SH-SY5Y (cell line): ENCODE measurements at regions not wholly inside any gene's neighbourhood (a gene's known extent, or its start where the extent isn't known, plus 50 kb on each side); places are given as distances from the start of the nearest gene placed in this dataset.

ENCODE experiments used
- GATA2 ChIP-seq: IDR thresholded peaks from 2 replicates; pipeline ENCODE4 v1.6.1; 2011; ENCODE audit warnings: mild to moderate bottlenecking, low read depth, low read length
- GATA3 ChIP-seq: IDR thresholded peaks from 2 replicates; pipeline ENCODE4 v1.6.1; 2011; ENCODE audit warnings: low read depth, mild to moderate bottlenecking, low read length, moderate library complexity

DNA sequence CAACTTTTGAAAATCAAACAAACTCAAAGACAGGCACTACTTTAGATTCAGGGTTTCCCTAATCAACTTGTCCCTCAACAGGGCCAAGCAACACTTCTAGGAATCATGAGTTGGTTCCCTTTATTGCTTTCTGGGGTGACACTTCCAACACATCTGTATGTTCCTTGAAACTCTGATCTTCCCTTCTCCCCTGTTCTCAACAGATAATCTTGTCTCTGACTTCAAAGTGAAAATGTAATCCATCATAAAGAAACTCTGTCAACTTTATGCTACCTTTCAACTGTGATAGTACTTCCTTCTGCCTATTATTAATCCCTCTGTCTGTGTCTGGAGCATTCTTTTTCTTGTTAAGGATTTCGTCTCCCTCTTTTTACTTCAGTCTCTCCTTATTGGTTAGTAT, 250.1 kb upstream of the MEF2C start:
- TF ChIP-seq GATA2 = no peak
- no peak for TF ChIP-seq GATA3
